GM20000 (cell line): ENCODE measurements at regions not wholly inside any gene's neighbourhood (a gene's known extent, or its start where the extent isn't known, plus 50 kb on each side); places are given as distances from the start of the nearest gene placed in this dataset.

Source experiments
- DNase-seq: peaks from one replicate; pipeline ENCODE4 v3.0.0; 2012; ENCODE audit warnings: low spot score
- TF ChIP-seq, protein P1 (sequence below): IDR thresholded peaks from 2 replicates; pipeline ENCODE4 v1.5.1; 2012; ENCODE audit warnings: mild to moderate bottlenecking, control low read depth; ENCODE audit errors: extremely low read depth, missing control alignments

DNA sequence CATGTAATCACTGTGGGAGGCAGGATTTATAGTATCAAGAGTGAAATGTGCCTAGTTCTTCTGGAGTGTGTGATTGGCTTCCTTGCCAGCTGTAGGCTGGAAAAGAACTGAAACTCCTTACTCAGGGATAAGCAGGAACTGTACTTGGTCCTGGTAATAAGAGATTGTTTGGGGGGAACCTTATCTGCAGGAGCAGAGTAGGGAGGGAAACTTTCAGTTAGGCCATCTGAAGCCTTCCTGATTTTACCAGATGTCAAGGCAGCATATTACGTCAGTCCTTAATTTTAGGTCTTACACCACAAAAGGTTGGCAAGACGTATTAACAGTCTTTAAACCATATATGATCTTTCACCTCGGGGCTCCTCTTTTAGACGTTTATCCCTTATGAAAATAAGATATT is 231.5 kb upstream of the FMR1 start:
- no peak for DNase-seq
- TF ChIP-seq, protein P1, sequence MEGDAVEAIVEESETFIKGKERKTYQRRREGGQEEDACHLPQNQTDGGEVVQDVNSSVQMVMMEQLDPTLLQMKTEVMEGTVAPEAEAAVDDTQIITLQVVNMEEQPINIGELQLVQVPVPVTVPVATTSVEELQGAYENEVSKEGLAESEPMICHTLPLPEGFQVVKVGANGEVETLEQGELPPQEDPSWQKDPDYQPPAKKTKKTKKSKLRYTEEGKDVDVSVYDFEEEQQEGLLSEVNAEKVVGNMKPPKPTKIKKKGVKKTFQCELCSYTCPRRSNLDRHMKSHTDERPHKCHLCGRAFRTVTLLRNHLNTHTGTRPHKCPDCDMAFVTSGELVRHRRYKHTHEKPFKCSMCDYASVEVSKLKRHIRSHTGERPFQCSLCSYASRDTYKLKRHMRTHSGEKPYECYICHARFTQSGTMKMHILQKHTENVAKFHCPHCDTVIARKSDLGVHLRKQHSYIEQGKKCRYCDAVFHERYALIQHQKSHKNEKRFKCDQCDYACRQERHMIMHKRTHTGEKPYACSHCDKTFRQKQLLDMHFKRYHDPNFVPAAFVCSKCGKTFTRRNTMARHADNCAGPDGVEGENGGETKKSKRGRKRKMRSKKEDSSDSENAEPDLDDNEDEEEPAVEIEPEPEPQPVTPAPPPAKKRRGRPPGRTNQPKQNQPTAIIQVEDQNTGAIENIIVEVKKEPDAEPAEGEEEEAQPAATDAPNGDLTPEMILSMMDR: no peak

DNA sequence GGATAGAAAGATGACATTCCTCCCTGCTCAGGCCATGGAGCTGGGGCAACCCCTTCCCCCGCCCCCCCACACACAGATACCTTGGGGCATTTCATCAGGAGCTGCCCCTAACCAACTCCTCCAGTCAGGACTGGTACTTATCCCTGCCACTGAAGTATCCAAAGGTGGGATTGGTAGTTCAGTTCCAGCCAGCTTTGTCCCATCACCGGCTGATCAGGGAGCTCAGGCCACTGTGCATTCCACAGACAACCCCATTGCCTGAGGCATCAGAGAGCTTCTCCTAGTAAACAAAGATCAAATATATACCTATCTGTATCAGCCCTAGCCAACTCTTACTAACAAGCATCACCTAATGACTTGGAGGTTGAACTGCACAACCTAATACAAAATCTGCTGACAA is 218.2 kb upstream of the FMR1 start:
- DNase-seq: no peak
- TF ChIP-seq, protein P1: no peak

DNA sequence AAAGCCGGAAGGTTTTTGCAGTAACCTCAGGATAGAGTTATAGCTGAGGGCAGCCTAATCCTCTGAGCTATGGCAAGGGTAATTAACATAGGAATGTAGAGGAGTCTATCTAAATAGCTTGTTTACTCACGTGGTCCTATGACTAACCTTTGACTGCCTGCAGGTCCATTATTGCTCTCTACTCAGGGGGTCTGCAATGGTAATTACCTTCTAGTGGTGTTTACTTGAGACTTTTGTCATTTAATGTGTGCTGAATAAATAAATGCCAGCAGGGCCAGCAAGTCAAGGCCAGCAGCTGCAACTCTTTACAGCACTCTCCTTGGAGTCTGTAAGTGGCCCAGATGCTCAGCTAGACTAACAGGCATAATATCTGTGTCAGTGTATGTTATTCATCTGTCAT is 212.7 kb upstream of the FMR1 start:
- no peak for DNase-seq
- TF ChIP-seq, protein P1: no peak

DNA sequence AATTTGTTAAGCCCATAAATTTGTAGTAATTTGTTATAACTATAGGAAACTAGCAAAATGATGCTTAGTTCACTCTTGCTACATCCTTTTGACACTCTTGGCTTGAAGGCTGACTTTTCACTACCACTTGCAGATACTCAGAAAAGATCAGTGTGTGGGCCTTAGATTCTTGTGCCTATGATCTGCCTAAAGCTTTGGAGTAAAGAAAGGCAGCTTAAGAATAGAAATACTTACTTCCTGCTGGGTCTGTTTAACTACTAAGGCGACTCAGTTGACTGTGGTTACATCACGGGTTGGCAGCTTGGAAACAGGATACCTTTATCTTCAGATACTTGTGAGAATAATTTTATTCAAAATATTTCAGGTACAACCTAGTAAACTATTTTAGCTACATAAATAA is 201.4 kb upstream of the FMR1 start:
- DNase-seq: no peak
- TF ChIP-seq, protein P1: no peak

DNA sequence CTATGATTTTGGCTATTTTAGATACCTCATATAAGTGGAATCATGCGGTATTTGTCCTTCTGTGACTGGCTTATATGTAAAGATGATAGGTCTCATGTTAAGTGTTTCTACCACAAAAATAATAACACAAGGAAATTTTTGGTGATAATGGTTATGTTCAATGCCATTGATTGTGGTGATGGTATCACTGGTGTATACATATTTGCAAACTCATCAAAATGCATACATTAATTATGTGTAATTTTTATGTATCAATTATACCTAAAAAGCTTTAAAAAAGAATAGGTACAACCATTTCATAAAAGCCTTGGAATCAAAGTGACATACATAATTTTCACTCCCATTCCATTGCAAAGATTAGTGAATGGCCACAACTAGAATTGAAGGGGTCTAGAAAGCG is 178.3 kb upstream of the FMR1 start:
- TF ChIP-seq, protein P1: no peak
- DNase-seq: no peak

DNA sequence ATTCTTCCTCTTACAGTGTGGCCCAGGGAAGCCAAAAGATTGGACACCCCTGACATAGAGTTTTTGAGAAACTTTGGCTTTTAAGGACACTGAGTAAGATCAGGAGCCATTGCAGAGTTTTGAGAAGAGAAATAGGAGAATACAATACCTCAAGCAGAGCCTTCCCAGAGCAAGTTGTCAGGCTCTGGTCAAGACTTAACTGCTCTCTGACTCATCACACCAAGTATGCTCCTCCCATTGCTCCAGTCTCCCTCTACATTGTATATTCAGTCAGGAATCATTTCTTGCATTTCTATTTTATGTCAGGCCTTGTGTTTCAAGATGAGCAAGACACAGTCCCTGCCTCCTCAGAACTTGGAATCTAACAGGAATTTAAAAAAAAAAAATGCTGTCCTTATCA is 176.4 kb upstream of the FMR1 start:
- TF ChIP-seq, protein P1: no peak
- no peak for DNase-seq

DNA sequence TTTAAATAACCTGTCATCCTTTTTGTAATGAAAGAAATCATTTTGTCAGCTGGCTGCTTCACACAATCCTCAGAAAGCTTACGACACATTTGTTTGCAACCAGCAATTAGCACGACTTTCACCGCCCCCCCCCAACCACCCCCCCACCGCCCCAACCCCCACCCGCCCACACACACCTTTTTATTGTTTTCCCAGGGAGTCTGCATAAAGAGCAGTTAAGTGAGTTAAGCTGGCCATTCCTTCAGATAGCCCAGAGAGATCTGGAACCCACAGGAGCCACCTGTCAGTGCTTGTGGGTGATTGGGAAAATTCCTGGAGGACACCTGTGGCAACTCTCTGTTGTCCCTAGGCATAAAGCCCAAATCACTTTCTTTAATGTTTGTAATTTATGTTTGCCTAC is 175.7 kb upstream of the FMR1 start:
- TF ChIP-seq, protein P1: no peak
- DNase-seq: no peak
